BJ (cell line): ENCODE measurements at regions not wholly inside any gene's neighbourhood (a gene's known extent, or its start where the extent isn't known, plus 50 kb on each side); places are given as distances from the start of the nearest gene placed in this dataset.
"Not testable (repeated sequence)": the region's sequence is repeated elsewhere in the genome, so short reads cannot be mapped to it uniquely, and the experiment has no call there.

ENCODE experiments used
- CTCF ChIA-PET: fragments of 350-600 bp; formaldehyde crosslinking; extraction: SDS; loops from one replicate; lab custom pipeline; 2021; ENCODE audit warnings: antibody characterized with exemption, inconsistent platforms; lab: Yijun Ruan, JAX
- POLR2A ChIA-PET: fragments of 300-600 bp; sonication (Branson Sonifier 250); formaldehyde crosslinking; extraction: SDS; loops from one replicate; lab custom pipeline; 2021; ENCODE audit warnings: antibody characterized with exemption; lab: Charles Lee
- DNase-seq: peaks from one replicate; pipeline ENCODE4 v3.0.0-alpha.2; 2011; ENCODE audit warnings: low read depth
- H3K27me3 ChIP-seq: 2 replicates; pipeline ENCODE4 v1.6.0; 2011; ENCODE audit warnings: low read length; ENCODE audit not compliant: control insufficient read depth, insufficient read depth
- H3K36me3 ChIP-seq: 2 replicates; pipeline ENCODE4 v1.5.1; 2011; ENCODE audit warnings: low read length; ENCODE audit not compliant: control insufficient read depth, insufficient read depth
- H3K4me3 ChIP-seq: 2 replicates; pipeline ENCODE4 v1.5.1; 2011; ENCODE audit warnings: low read depth, mild to moderate bottlenecking, control low read depth, low read length
- TF ChIP-seq, protein P1 (sequence below): IDR thresholded peaks from 2 replicates; pipeline ENCODE4 v1.5.1; 2011; ENCODE audit warnings: low read depth, mild to moderate bottlenecking, control low read depth, inconsistent platforms, low read length, moderate library complexity; ENCODE audit not compliant: insufficient read depth

DNA sequence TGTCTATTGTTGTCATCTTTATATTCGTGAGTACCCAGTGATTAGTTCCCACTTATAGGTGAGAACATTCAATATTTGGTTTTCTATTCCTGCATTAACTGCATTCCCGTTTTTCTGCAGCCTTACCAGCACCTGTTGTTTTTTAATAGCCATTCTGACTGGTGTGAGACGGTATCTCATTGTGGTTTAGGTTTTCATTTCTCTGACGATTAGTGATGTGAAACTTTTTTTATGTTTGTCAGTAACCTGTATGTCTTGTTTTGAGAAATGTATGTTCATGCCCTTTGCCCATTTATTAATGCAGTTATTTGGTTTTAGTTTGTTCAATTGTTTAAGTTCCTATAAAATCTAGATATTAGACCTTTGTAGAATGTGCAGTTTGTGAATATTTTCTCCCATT is 546.0 kb upstream of the RORB start:
- no peak overlapping the region for H3K4me3 ChIP-seq
- DNase-seq, result no peak
- CTCF ChIA-PET, result no interaction called here
- POLR2A ChIA-PET, result no interaction called here
- TF ChIP-seq, protein P1, sequence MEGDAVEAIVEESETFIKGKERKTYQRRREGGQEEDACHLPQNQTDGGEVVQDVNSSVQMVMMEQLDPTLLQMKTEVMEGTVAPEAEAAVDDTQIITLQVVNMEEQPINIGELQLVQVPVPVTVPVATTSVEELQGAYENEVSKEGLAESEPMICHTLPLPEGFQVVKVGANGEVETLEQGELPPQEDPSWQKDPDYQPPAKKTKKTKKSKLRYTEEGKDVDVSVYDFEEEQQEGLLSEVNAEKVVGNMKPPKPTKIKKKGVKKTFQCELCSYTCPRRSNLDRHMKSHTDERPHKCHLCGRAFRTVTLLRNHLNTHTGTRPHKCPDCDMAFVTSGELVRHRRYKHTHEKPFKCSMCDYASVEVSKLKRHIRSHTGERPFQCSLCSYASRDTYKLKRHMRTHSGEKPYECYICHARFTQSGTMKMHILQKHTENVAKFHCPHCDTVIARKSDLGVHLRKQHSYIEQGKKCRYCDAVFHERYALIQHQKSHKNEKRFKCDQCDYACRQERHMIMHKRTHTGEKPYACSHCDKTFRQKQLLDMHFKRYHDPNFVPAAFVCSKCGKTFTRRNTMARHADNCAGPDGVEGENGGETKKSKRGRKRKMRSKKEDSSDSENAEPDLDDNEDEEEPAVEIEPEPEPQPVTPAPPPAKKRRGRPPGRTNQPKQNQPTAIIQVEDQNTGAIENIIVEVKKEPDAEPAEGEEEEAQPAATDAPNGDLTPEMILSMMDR, result no peak
- no peaks in the 10 kb centered on the region for H3K27me3 ChIP-seq
- no peaks in the 10 kb centered on the region for H3K36me3 ChIP-seq

DNA sequence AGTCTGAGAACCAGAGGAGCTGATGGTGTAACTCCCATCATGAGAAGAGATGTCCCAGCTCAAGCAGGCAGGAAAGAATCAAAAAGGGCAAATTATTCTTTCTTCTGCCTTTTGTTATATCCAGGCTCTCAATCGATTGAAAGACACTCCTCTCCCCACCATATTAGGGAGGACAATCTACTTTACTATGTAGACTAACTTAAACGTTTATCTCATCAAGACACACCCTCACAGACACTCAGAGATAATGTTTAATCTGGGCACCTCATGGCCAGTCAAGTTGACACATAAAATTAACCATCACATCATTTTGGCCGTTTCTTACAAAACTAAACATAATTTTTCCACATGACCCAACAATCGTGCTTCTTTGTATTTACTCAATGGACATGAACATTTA is 534.3 kb upstream of the RORB start:
- TF ChIP-seq, protein P1, result no peak
- Histone ChIP-seq H3K36me3 (no peaks in the 10 kb centered on the region), H3K4me3 (no peak overlapping the region), H3K27me3 (no peaks in the 10 kb centered on the region)
- no peak for DNase-seq
- ChIA-PET POLR2A (no interaction called here), CTCF (no interaction called here)

GRCh38 chr9:73969936-73970335 is 527.2 kb upstream of the RORB start:
- no peak overlapping the region for H3K4me3 ChIP-seq
- POLR2A ChIA-PET, result no interaction called here
- H3K27me3 ChIP-seq, result no peaks in the 10 kb centered on the region
- CTCF ChIA-PET, result no interaction called here
- no peak for DNase-seq
- H3K36me3 ChIP-seq, result no peaks in the 10 kb centered on the region
- TF ChIP-seq, protein P1, result no peak

DNA sequence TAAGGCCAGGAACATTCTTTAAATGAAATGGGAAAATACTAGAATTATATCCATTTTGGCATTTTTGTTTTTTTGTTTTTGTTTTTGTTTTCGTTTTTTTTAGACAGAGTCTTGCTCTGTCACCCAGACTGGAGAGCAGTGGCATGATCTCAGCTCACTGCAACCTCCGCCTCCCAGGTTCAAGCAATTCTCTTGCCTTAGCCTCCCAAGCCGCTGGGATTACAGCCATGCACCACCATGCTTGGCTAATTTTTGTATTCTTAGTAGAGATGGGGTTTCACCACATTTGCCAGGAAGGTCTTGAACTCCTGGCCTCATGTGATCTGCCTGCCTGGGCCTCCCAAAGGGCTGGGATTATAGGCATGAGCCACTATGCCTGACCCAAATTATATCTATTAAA is 520.7 kb upstream of the RORB start:
- H3K36me3 ChIP-seq, POLR2A ChIA-PET, DNase-seq, H3K27me3 ChIP-seq, H3K4me3 ChIP-seq, CTCF ChIA-PET: not testable (repeated sequence)

GRCh38 chr9:73979894-73980264 is 517.3 kb upstream of the RORB start:
- H3K36me3 ChIP-seq, result no peaks in the 10 kb centered on the region
- H3K27me3 ChIP-seq, result no peaks in the 10 kb centered on the region
- ChIA-PET CTCF (no interaction called here), POLR2A (no interaction called here)
- no peak for DNase-seq
- TF ChIP-seq, protein P1, result no peak
- no peak overlapping the region for H3K4me3 ChIP-seq

- POLR2A ChIA-PET, result no interaction called here
- CTCF ChIA-PET, result no interaction called here
- TF ChIP-seq, protein P1, result no peak
- H3K36me3 ChIP-seq, result no peaks in the 10 kb centered on the region
- no peak overlapping the region for H3K4me3 ChIP-seq
- no peak for DNase-seq
- H3K27me3 ChIP-seq, result no peaks in the 10 kb centered on the region
Observed at GRCh38 chr9:73980754-73981153, 516.4 kb upstream of the RORB start.
